ENCODE measurements at regions not wholly inside any gene's neighbourhood (a gene's known extent, or its start where the extent isn't known, plus 50 kb on each side); places are given as distances from the start of the nearest gene placed in this dataset.

DNA sequence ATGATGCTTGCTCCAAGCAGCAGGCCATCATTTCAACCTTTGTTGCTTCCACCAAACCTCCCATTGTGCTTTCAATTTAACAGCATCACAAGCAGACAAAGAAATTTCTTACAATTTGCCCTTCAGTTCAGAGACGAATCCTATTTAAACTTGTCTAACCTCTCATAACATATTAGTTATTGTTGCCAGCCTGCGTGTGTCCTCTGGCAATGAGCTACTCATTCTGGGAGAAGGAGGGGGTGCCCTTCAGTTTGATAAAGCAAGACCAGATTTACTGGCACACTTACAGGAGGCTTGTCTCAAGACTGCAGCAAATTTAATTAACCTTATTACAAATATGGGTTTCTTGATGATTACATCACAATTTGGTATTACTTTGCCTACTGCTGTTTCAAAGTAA lies 203.6 kb upstream of the SOX5 start:
- Histone ChIP-seq H3K27me3 (ENCODE audit: control insufficient read depth in 3 of 3, insufficient read depth in 3 of 3, low read length in 2 of 3) (no peaks in the 10 kb centered on the region), H3K36me3 (ENCODE audit: control insufficient read depth in 4 of 4, insufficient read depth in 4 of 4, low read length in 4 of 4) (no peaks in the 10 kb centered on the region), H3K4me1 (ENCODE audit: control insufficient read depth in 5 of 5, insufficient read depth in 5 of 5, low read length in 5 of 5) (peaks cover 0 to 2% (median 0%) of the 10 kb centered on the region in 5 donors), H3K9me3 (ENCODE audit: control insufficient read depth in 4 of 4, insufficient read depth in 3 of 4, low read length in 3 of 4) (no peaks in the 10 kb centered on the region), H3K9ac (ENCODE audit: insufficient read depth in 1 of 2, low read length in 2 of 2) (no peak overlapping the region), H3K4me3 (no peak overlapping the region), H3K27ac (ENCODE audit: low read depth in 1 of 2, low read length in 1 of 2) (no peak overlapping the region)
- 50 to 85% methylated on average over 2 of the region's 2 CpGs for WGBS, 2 donors
- no peak for ATAC-seq (ENCODE audit: insufficient read depth, low FRiP score)
- no peak for DNase-seq
- TF ChIP-seq, protein P1, sequence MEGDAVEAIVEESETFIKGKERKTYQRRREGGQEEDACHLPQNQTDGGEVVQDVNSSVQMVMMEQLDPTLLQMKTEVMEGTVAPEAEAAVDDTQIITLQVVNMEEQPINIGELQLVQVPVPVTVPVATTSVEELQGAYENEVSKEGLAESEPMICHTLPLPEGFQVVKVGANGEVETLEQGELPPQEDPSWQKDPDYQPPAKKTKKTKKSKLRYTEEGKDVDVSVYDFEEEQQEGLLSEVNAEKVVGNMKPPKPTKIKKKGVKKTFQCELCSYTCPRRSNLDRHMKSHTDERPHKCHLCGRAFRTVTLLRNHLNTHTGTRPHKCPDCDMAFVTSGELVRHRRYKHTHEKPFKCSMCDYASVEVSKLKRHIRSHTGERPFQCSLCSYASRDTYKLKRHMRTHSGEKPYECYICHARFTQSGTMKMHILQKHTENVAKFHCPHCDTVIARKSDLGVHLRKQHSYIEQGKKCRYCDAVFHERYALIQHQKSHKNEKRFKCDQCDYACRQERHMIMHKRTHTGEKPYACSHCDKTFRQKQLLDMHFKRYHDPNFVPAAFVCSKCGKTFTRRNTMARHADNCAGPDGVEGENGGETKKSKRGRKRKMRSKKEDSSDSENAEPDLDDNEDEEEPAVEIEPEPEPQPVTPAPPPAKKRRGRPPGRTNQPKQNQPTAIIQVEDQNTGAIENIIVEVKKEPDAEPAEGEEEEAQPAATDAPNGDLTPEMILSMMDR (IDR thresholded peaks at IDR 0.05; ENCODE audit: control extremely low read depth, extremely low read depth), result no peak

DNA sequence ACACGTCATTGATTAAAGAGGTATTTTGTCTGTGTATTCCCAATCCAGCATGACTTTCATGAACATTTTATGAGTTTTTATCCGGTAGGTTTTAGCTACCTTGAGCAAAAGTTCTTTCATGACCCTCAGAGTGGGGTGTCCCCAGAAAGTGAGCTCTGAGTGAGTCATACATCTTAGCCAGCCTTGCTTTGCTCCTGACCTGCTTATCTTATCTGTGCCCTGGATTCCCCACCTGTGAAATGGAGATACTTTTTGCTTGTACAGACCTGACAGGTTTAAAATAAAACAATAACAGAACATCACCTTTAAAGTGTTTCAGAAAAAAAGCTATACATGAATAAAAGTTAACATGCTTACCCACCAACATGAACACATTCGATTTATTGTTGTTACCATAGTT lies 202.8 kb upstream of the SOX5 start:
- Histone ChIP-seq H3K4me3 (no peak overlapping the region), H3K9ac (ENCODE audit: insufficient read depth in 1 of 2, low read length in 2 of 2) (no peak overlapping the region), H3K27me3 (ENCODE audit: control insufficient read depth in 3 of 3, insufficient read depth in 3 of 3, low read length in 2 of 3) (no peaks in the 10 kb centered on the region), H3K27ac (ENCODE audit: low read depth in 1 of 2, low read length in 1 of 2) (no peak overlapping the region), H3K9me3 (ENCODE audit: control insufficient read depth in 4 of 4, insufficient read depth in 3 of 4, low read length in 3 of 4) (no peaks in the 10 kb centered on the region), H3K4me1 (ENCODE audit: control insufficient read depth in 5 of 5, insufficient read depth in 5 of 5, low read length in 5 of 5) (peaks cover 0 to 2% (median 0%) of the 10 kb centered on the region in 5 donors), H3K36me3 (ENCODE audit: control insufficient read depth in 4 of 4, insufficient read depth in 4 of 4, low read length in 4 of 4) (no peaks in the 10 kb centered on the region)
- no peak for DNase-seq
- TF ChIP-seq, protein P1 (IDR thresholded peaks at IDR 0.05; ENCODE audit: control extremely low read depth, extremely low read depth), result no peak
- WGBS, 2 donors, result 77 to 85% methylated on average over 3 of the region's 3 CpGs
- ATAC-seq (ENCODE audit: insufficient read depth, low FRiP score), result no peak

DNA sequence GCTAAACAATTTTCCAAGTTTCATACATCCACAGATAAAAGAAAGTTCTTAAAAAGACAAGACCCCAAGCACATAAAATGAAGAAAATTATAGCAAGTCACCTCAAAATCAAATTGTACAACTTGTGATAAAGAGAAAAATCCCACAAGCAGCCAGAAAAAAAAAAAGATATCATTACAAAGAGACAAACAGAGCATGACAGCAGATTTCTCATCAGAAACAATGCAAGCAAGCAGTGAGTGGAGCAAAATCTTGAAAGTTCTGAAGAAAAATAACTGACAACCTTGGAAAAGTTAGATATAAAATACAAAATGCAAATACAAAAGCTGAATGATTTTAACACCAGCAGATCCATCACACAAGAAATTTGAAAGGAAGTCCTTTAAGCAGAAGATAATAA lies 194.5 kb upstream of the SOX5 start:
- no peak overlapping the region for H3K9ac ChIP-seq (ENCODE audit: insufficient read depth in 1 of 2, low read length in 2 of 2)
- no peak for ATAC-seq (ENCODE audit: insufficient read depth, low FRiP score)
- no peak for DNase-seq

DNA sequence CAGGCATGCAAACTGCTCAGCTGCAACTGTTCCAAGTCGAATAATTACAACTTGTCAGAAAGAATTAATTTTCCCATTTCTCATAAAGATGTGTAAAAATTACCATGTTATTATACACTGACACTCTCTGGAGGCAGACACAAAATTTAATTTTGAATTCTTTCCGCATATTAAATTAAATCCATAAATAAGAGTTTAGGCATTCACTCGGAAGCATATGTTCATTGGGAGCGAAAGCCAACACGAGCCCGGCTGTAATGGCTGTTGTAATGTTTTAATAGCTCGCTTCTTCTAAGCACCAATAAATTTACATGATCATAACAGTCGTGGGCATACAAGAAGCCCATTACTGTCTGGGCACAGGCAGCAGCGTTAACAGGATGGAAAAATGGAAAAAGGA lies 189.6 kb upstream of the SOX5 start:
- H3K9me3 ChIP-seq (ENCODE audit: control insufficient read depth in 4 of 4, insufficient read depth in 3 of 4, low read length in 3 of 4), result no peaks in the 10 kb centered on the region
- no peaks in the 10 kb centered on the region for H3K36me3 ChIP-seq (ENCODE audit: control insufficient read depth in 4 of 4, insufficient read depth in 4 of 4, low read length in 4 of 4)
- no peak overlapping the region for H3K27ac ChIP-seq (ENCODE audit: low read depth in 1 of 2, low read length in 1 of 2)
- H3K9ac ChIP-seq (ENCODE audit: insufficient read depth in 1 of 2, low read length in 2 of 2), result no peak overlapping the region
- WGBS, 2 donors, result 93 to 94% methylated on average over 9 of the region's 9 CpGs
- H3K4me3 ChIP-seq, result no peak overlapping the region
- TF ChIP-seq, protein P1 (IDR thresholded peaks at IDR 0.05; ENCODE audit: control extremely low read depth, extremely low read depth), result no peak
- DNase-seq (no peak), ATAC-seq (ENCODE audit: insufficient read depth, low FRiP score) (no peak)
- no peaks in the 10 kb centered on the region for H3K27me3 ChIP-seq (ENCODE audit: control insufficient read depth in 3 of 3, insufficient read depth in 3 of 3, low read length in 2 of 3)
- peaks cover 0 to 9% (median 0%) of the 10 kb centered on the region in 5 donors for H3K4me1 ChIP-seq (ENCODE audit: control insufficient read depth in 5 of 5, insufficient read depth in 5 of 5, low read length in 5 of 5)

More for the DNA sequence above, 194.5 kb upstream of the SOX5 start:
- Histone ChIP-seq H3K4me3 (no peak overlapping the region), H3K36me3 (ENCODE audit: control insufficient read depth in 4 of 4, insufficient read depth in 4 of 4, low read length in 4 of 4) (no peaks in the 10 kb centered on the region), H3K27ac (ENCODE audit: low read depth in 1 of 2, low read length in 1 of 2) (no peak overlapping the region), H3K4me1 (ENCODE audit: control insufficient read depth in 5 of 5, insufficient read depth in 5 of 5, low read length in 5 of 5) (peaks cover 0 to 2% (median 0%) of the 10 kb centered on the region in 5 donors), H3K27me3 (ENCODE audit: control insufficient read depth in 3 of 3, insufficient read depth in 3 of 3, low read length in 2 of 3) (no peaks in the 10 kb centered on the region), H3K9me3 (ENCODE audit: control insufficient read depth in 4 of 4, insufficient read depth in 3 of 4, low read length in 3 of 4) (no peaks in the 10 kb centered on the region)
- TF ChIP-seq, protein P1 (IDR thresholded peaks at IDR 0.05; ENCODE audit: control extremely low read depth, extremely low read depth), result no peak
